GM23338 (cell line): ENCODE measurements at regions not wholly inside any gene's neighbourhood (a gene's known extent, or its start where the extent isn't known, plus 50 kb on each side); places are given as distances from the start of the nearest gene placed in this dataset.
A peak's percentile ranks its signal among the peaks of the same experiment; 100 is the strongest.

Experiments used
- ATAC-seq: fragments of 200-7000 bp; cut with Tn5 transposase; 3 replicates; pipeline ENCODE4 v1.9.1; 2020
- DNase-seq: peaks from one replicate; pipeline ENCODE4 v3.0.0-alpha.2; 2015; ENCODE audit warnings: low spot score
- H2AFZ ChIP-seq: fragments of 200-600 bp; sonication (generic); 2 replicates; pipeline ENCODE4 v1.8.0; 2016; ENCODE audit warnings: antibody characterized with exemption, mild to moderate bottlenecking, moderate library complexity
- H3F3A ChIP-seq: fragments of 200-600 bp; sonication (generic); replicated peaks from 2 replicates; pipeline ENCODE4 v1.8.0; 2017; ENCODE audit warnings: antibody characterized with exemption, mixed run types, low read depth
- H3K27ac ChIP-seq: fragments of 200-600 bp; sonication (generic); 2 replicates; pipeline ENCODE4 v1.6.1; 2016; ENCODE audit warnings: low read depth
- H3K27me3 ChIP-seq: fragments of 200-600 bp; sonication (generic); 2 replicates; pipeline ENCODE4 v1.8.0; 2016; ENCODE audit warnings: mild to moderate bottlenecking, mixed run types, moderate library complexity; ENCODE audit not compliant: insufficient read depth
- H3K36me3 ChIP-seq: fragments of 200-600 bp; sonication (generic); 2 replicates; pipeline ENCODE4 v1.8.0; 2016; ENCODE audit warnings: mild to moderate bottlenecking; ENCODE audit not compliant: insufficient read depth
- H3K4me1 ChIP-seq: fragments of 200-600 bp; sonication (generic); 2 replicates; pipeline ENCODE4 v1.8.0; 2016; ENCODE audit warnings: mild to moderate bottlenecking, moderate library complexity; ENCODE audit not compliant: insufficient read depth
- H3K4me2 ChIP-seq: fragments of 200-600 bp; sonication (generic); 2 replicates; pipeline ENCODE4 v1.7.1; 2017; ENCODE audit warnings: mixed run types
- H3K4me3 ChIP-seq: fragments of 200-600 bp; sonication (generic); 2 replicates; pipeline ENCODE4 v1.6.1; 2016; ENCODE audit warnings: mixed run types
- H3K79me2 ChIP-seq: fragments of 200-600 bp; sonication (generic); replicated peaks from 2 replicates; pipeline ENCODE4 v1.8.0; 2017; ENCODE audit warnings: mild to moderate bottlenecking; ENCODE audit not compliant: insufficient read depth
- H3K9me2 ChIP-seq: fragments of 200-600 bp; sonication (generic); 2 replicates; pipeline ENCODE4 v1.8.0; 2017; ENCODE audit not compliant: insufficient read depth
- H4K20me1 ChIP-seq: fragments of 200-600 bp; sonication (generic); replicated peaks from 2 replicates; pipeline ENCODE4 v1.8.0; 2017; ENCODE audit warnings: mild to moderate bottlenecking; ENCODE audit not compliant: insufficient read depth
- H3K27ac Mint-ChIP-seq: 2 replicates; pipeline ENCODE4 v1.8.0; 2020; ENCODE audit warnings: inconsistent platforms, mild to moderate bottlenecking, moderate library complexity, mixed read lengths
- H3K27me3 Mint-ChIP-seq: 3 replicates; pipeline ENCODE4 v1.8.0; 2022; ENCODE audit warnings: low read depth, mild to moderate bottlenecking, moderate library complexity, mixed read lengths, inconsistent platforms; ENCODE audit not compliant: insufficient read depth, poor library complexity
- H3K36me3 Mint-ChIP-seq: 3 replicates; pipeline ENCODE4 v1.8.0; 2021; ENCODE audit warnings: low read depth, mild to moderate bottlenecking, inconsistent platforms, moderate library complexity, mixed read lengths
- H3K4me1 Mint-ChIP-seq: 3 replicates; pipeline ENCODE4 v1.8.0; 2020; ENCODE audit warnings: mild to moderate bottlenecking, inconsistent platforms, mixed read lengths
- H3K4me3 Mint-ChIP-seq: 3 replicates; pipeline ENCODE4 v1.8.0; 2021; ENCODE audit warnings: moderate library complexity, mild to moderate bottlenecking, inconsistent platforms, mixed read lengths
- H3K9me3 Mint-ChIP-seq: 3 replicates; pipeline ENCODE4 v1.8.0; 2020; ENCODE audit warnings: moderate library complexity, mild to moderate bottlenecking, inconsistent platforms, mixed read lengths
- ETS1 ChIP-seq: IDR thresholded peaks from 2 replicates; pipeline ENCODE4 v1.6.1; 2016; ENCODE audit warnings: antibody characterized with exemption
- EZH2 ChIP-seq: fragments of 200-600 bp; sonication (generic); IDR thresholded peaks from one replicate; pipeline ENCODE4 v1.8.0; 2017; ENCODE audit warnings: antibody characterized with exemption, mild to moderate bottlenecking, low read depth; ENCODE audit not compliant: unreplicated experiment
- EZH2phosphoT487 ChIP-seq: fragments of 200-600 bp; sonication (generic); IDR thresholded peaks from one replicate; pipeline ENCODE4 v1.8.1; 2018; ENCODE audit warnings: antibody characterized with exemption; ENCODE audit not compliant: unreplicated experiment
- REST ChIP-seq: IDR thresholded peaks from one replicate; pipeline ENCODE4 v1.6.1; 2018; ENCODE audit warnings: antibody characterized with exemption; ENCODE audit not compliant: unreplicated experiment
- ZNF114 ChIP-seq: fragments of 250-450 bp; sonication (Bioruptor Pico); IDR thresholded peaks from 2 replicates; pipeline ENCODE4 v1.5.0; 2020; ENCODE audit warnings: mild to moderate bottlenecking, moderate library complexity
- ZNF462 ChIP-seq: fragments of 250-450 bp; sonication (Bioruptor Pico); IDR thresholded peaks from 2 replicates; pipeline ENCODE4 v1.5.0; 2020; ENCODE audit warnings: mild to moderate bottlenecking, moderate library complexity

GRCh38 chr12:124630791-124631313, 63.4 kb upstream of the NCOR2 start (continued):
- no peak for TF ChIP-seq REST

- Mint-ChIP-seq H3K36me3 (no peaks in the 10 kb centered on the region), H3K4me1 (peaks cover 36% of the 10 kb centered on the region), H3K4me3 (no peak overlapping the region; the same call in 2 of the 3 replicates), H3K9me3 (no peaks in the 10 kb centered on the region; the same call in 1 of the 3 replicates), H3K27me3 (peaks cover 15% of the 10 kb centered on the region), H3K27ac (peak overlapping the region; percentile 67)
- Histone ChIP-seq H3K4me2 (no peak overlapping the region), H4K20me1 (no peaks in the 10 kb centered on the region), H3K27ac (no peak overlapping the region), H3K9me2 (no peaks in the 10 kb centered on the region), H3K36me3 (no peaks in the 10 kb centered on the region), H3K4me3 (no peak overlapping the region), H3K4me1 (peaks cover 5% of the 10 kb centered on the region; the same call in 1 of the 2 replicates), H3K27me3 (no peaks in the 10 kb centered on the region), H2AFZ (no peak overlapping the region), H3F3A (no peaks in the 10 kb centered on the region), H3K79me2 (no peaks in the 10 kb centered on the region)
- TF ChIP-seq EZH2: no peak
- DNase-seq (no peak), ATAC-seq (no peak)
Measured at GRCh38 chr12:124629789-124630480, 62.5 kb upstream of the NCOR2 start.

GRCh38 chr12:124629117-124629516, 61.7 kb upstream of the NCOR2 start:
- H3K27ac ChIP-seq: no peak overlapping the region
- no peaks in the 10 kb centered on the region for H3K9me2 ChIP-seq
- no peak overlapping the region for H3K4me2 ChIP-seq
- H3K27me3 ChIP-seq: no peaks in the 10 kb centered on the region
- Mint-ChIP-seq H3K4me1 (peaks cover 36% of the 10 kb centered on the region), H3K27me3 (peaks cover 15% of the 10 kb centered on the region), H3K27ac (no peak overlapping the region), H3K9me3 (peaks cover 2% of the 10 kb centered on the region; the same call in 2 of the 3 replicates), H3K4me3 (no peak overlapping the region), H3K36me3 (no peaks in the 10 kb centered on the region)
- H3K36me3 ChIP-seq: no peaks in the 10 kb centered on the region
- ATAC-seq: no peak
- H4K20me1 ChIP-seq: no peaks in the 10 kb centered on the region
- peaks cover 5% of the 10 kb centered on the region; the same call in 1 of the 2 replicates for H3K4me1 ChIP-seq
- H3K79me2 ChIP-seq: no peaks in the 10 kb centered on the region
- H2AFZ ChIP-seq: no peak overlapping the region
- no peak overlapping the region for H3K4me3 ChIP-seq
- DNase-seq: no peak
- H3F3A ChIP-seq: no peaks in the 10 kb centered on the region
- TF ChIP-seq EZH2phosphoT487 (no peak), ZNF462 (CRISPR knock-in tag) (no peak), ETS1 (no peak), ZNF114 (CRISPR knock-in tag) (no peak)
